ENCODE measurements at regions not wholly inside any gene's neighbourhood (a gene's known extent, or its start where the extent isn't known, plus 50 kb on each side); places are given as distances from the start of the nearest gene placed in this dataset.

- ATAC-seq = no peak
- TF ChIP-seq TSHZ2 (CRISPR knock-in tag; IDR thresholded peaks at IDR 0.05) (peak; percentile 40; the same call in 1 of the 2 replicates), ZC3H10 (CRISPR knock-in tag; IDR thresholded peaks at IDR 0.05) (no peak), ISL1 (CRISPR knock-in tag; IDR thresholded peaks at IDR 0.05) (peak; percentile 93)
These were observed 196.0 kb upstream of the NPY2R start for GRCh38 chr4:155012469-155012868.

- TF ChIP-seq SNAI2 (CRISPR knock-in tag; IDR thresholded peaks at IDR 0.05) (no peak), PPARA (CRISPR knock-in tag; IDR thresholded peaks at IDR 0.05; ENCODE audit: borderline replicate concordance) (no peak), TOX (CRISPR knock-in tag; IDR thresholded peaks at IDR 0.05; ENCODE audit: borderline replicate concordance) (no peak)
- ATAC-seq = no peak
These were observed 191.0 kb upstream of the NPY2R start for GRCh38 chr4:155017426-155017825.

GRCh38 chr4:155025762-155026457, 182.5 kb upstream of the NPY2R start:
- no peak for ATAC-seq
- TF ChIP-seq ESRRG (CRISPR knock-in tag; IDR thresholded peaks at IDR 0.05) = no peak
- no peak for TF ChIP-seq ARNTL (CRISPR knock-in tag; IDR thresholded peaks at IDR 0.05; ENCODE audit: borderline replicate concordance, low read depth)
- no peak for TF ChIP-seq OSR1 (CRISPR knock-in tag; IDR thresholded peaks at IDR 0.05)
- no peak for TF ChIP-seq SNAI2 (CRISPR knock-in tag; IDR thresholded peaks at IDR 0.05)

- ATAC-seq = no peak
- TF ChIP-seq ZFP3 (CRISPR knock-in tag; IDR thresholded peaks at IDR 0.05) (no peak), TOX (CRISPR knock-in tag; IDR thresholded peaks at IDR 0.05; ENCODE audit: borderline replicate concordance) (no peak), ISL1 (CRISPR knock-in tag; IDR thresholded peaks at IDR 0.05) (no peak), CSDC2 (CRISPR knock-in tag; IDR thresholded peaks at IDR 0.05) (no peak), CSRNP3 (CRISPR knock-in tag; IDR thresholded peaks at IDR 0.05) (no peak), TSHZ2 (CRISPR knock-in tag; IDR thresholded peaks at IDR 0.05) (no peak), PPARA (CRISPR knock-in tag; IDR thresholded peaks at IDR 0.05; ENCODE audit: borderline replicate concordance) (no peak), ZNF70 (CRISPR knock-in tag; IDR thresholded peaks at IDR 0.05) (no peak), ZNF8 (CRISPR knock-in tag; IDR thresholded peaks at IDR 0.05) (no peak), ZFP30 (CRISPR knock-in tag; IDR thresholded peaks at IDR 0.05) (no peak), PATZ1 (CRISPR knock-in tag; IDR thresholded peaks at IDR 0.05; ENCODE audit: borderline replicate concordance) (no peak), RARB (CRISPR knock-in tag; IDR thresholded peaks at IDR 0.05) (no peak), ESRRG (CRISPR knock-in tag; IDR thresholded peaks at IDR 0.05) (no peak), ZC3H10 (CRISPR knock-in tag; IDR thresholded peaks at IDR 0.05) (no peak), ARNTL (CRISPR knock-in tag; IDR thresholded peaks at IDR 0.05; ENCODE audit: borderline replicate concordance, low read depth) (no peak), ZNF565 (CRISPR knock-in tag; conservative IDR thresholded peaks at IDR 0.05; ENCODE audit: low read depth) (no peak)
These were observed 181.7 kb upstream of the NPY2R start for GRCh38 chr4:155026715-155027114.

Data from SK-N-SH treated with all-trans-retinoic acid at 6 μM for 48 hours (cell line).